ENCODE measurements at regions not wholly inside any gene's neighbourhood (a gene's known extent, or its start where the extent isn't known, plus 50 kb on each side); places are given as distances from the start of the nearest gene placed in this dataset.

DNA sequence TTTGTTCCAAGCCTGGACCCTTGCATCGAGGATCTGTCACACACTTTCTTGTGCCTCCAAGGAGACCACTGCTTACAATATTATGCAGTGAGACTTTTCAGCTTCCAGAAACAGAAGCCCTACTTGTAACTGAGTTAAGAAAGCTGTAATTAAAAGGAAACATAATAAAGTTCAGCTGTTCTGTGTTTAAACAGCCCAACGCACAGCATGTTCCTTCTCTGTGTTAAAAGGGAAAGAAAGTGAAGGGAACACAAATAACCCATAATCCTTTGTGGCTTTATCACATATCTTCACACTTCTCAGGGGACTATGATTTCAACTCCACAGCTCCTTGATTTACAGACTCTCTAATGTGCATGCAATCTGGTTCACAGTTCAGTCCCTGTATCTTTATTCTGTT lies 200.3 kb upstream of the MTNR1B start:
- Histone ChIP-seq H4K20me1 (ENCODE audit: insufficient read depth, low read length) (no peaks in the 10 kb centered on the region), H3K79me2 (ENCODE audit: insufficient read depth, low read length) (no peaks in the 10 kb centered on the region), H3K4me1 (ENCODE audit: insufficient read depth, low read length) (no peaks in the 10 kb centered on the region), H3K9me3 (ENCODE audit: low read length) (no peaks in the 10 kb centered on the region), H3K9ac (ENCODE audit: insufficient read depth, low read depth, low read length) (no peak overlapping the region), H3K4me3 (replicated peaks in 1 of 3; ENCODE audit: insufficient read depth in 1 of 3, low read depth in 2 of 3, low read length in 3 of 3) (no peak overlapping the region), H3K4me2 (ENCODE audit: low read depth, low read length) (no peak overlapping the region), H3K27me3 (ENCODE audit: control insufficient read depth in 1 of 2, insufficient read depth in 2 of 2, low read length in 2 of 2) (no peaks in the 10 kb centered on the region; a peak in 2 of 5 replicates), H2AFZ (ENCODE audit: low read length) (no peak overlapping the region), H3K36me3 (replicated peaks in 1 of 2; ENCODE audit: control insufficient read depth in 1 of 2, insufficient read depth in 2 of 2, low read length in 2 of 2) (no peaks in the 10 kb centered on the region), H3K27ac (ENCODE audit: extremely low read length, insufficient read depth, low read length) (no peak overlapping the region)
- ChIA-PET CTCF (ENCODE audit: low intra/inter-chr PET ratio, low total read pairs) (no interaction called here), POLR2A (no interaction called here)
- no TSS peak for BruUV-seq (replicated peaks)
- ATAC-seq: no peak
- intact Hi-C loops (cut with micrococcal nuclease; ENCODE audit: unreplicated experiment) (no loop called here), in situ Hi-C loops (cut with HindIII; ENCODE audit: extremely low pct_ligation_motif_present, low pct_unique_long_range_greater_than_20kb) (no loop called here)
- 14% methylated on average over 2 of the region's 2 CpGs for WGBS (ENCODE audit: low lambda C conversion rate)
- no peak for DNase-seq (ENCODE audit: low spot score)
- FAIRE-seq: no peak
- TF ChIP-seq, protein P1, sequence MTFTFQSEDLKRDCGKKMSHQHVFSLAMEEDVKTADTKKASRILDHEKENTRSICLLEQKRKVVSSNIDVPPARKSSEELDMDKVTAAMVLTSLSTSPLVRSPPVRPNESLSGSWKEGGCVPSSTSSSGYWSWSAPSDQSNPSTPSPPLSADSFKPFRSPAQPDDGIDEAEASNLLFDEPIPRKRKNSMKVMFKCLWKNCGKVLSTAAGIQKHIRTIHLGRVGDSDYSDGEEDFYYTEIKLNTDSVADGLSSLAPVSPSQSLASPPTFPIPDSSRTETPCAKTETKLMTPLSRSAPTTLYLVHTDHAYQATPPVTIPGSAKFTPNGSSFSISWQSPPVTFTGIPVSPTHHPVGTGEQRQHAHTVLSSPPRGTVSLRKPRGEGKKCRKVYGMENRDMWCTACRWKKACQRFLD (CRISPR knock-in tag; IDR thresholded peaks at IDR 0.05; ENCODE audit: borderline replicate concordance): no peak
- TF ChIP-seq FOXC1 (CRISPR knock-in tag; IDR thresholded peaks at IDR 0.05; ENCODE audit: borderline replicate concordance) (no peak), U2AF1 (optimal IDR thresholded peaks at IDR 0.05; ENCODE audit: low read depth, low read length) (no peak), AGO2 (optimal IDR thresholded peaks at IDR 0.05; ENCODE audit: low read depth, low read length) (no peak), TBL1XR1 (IDR thresholded peaks at IDR 0.05; ENCODE audit: borderline replicate concordance, low read length, partially characterized antibody) (no peak), DPF2 (CRISPR knock-in tag; IDR thresholded peaks at IDR 0.05; ENCODE audit: borderline replicate concordance, low read depth) (no peak), THYN1 (CRISPR knock-in tag; IDR thresholded peaks at IDR 0.05; ENCODE audit: borderline replicate concordance, low read depth) (no peak), RBFOX2 (IDR thresholded peaks at IDR 0.05; ENCODE audit: low read depth, low read length) (no peak), ZMAT3 (CRISPR knock-in tag; conservative IDR thresholded peaks at IDR 0.05) (no peak)
- TF ChIP-seq, protein P2, sequence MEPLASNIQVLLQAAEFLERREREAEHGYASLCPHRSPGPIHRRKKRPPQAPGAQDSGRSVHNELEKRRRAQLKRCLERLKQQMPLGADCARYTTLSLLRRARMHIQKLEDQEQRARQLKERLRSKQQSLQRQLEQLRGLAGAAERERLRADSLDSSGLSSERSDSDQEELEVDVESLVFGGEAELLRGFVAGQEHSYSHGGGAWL (CRISPR knock-in tag; IDR thresholded peaks at IDR 0.05): no peak
- TF ChIP-seq, protein P3, sequence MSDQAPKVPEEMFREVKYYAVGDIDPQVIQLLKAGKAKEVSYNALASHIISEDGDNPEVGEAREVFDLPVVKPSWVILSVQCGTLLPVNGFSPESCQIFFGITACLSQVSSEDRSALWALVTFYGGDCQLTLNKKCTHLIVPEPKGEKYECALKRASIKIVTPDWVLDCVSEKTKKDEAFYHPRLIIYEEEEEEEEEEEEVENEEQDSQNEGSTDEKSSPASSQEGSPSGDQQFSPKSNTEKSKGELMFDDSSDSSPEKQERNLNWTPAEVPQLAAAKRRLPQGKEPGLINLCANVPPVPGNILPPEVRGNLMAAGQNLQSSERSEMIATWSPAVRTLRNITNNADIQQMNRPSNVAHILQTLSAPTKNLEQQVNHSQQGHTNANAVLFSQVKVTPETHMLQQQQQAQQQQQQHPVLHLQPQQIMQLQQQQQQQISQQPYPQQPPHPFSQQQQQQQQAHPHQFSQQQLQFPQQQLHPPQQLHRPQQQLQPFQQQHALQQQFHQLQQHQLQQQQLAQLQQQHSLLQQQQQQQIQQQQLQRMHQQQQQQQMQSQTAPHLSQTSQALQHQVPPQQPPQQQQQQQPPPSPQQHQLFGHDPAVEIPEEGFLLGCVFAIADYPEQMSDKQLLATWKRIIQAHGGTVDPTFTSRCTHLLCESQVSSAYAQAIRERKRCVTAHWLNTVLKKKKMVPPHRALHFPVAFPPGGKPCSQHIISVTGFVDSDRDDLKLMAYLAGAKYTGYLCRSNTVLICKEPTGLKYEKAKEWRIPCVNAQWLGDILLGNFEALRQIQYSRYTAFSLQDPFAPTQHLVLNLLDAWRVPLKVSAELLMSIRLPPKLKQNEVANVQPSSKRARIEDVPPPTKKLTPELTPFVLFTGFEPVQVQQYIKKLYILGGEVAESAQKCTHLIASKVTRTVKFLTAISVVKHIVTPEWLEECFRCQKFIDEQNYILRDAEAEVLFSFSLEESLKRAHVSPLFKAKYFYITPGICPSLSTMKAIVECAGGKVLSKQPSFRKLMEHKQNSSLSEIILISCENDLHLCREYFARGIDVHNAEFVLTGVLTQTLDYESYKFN (CRISPR knock-in tag; conservative IDR thresholded peaks at IDR 0.05): no peak
- TF ChIP-seq, protein P4, sequence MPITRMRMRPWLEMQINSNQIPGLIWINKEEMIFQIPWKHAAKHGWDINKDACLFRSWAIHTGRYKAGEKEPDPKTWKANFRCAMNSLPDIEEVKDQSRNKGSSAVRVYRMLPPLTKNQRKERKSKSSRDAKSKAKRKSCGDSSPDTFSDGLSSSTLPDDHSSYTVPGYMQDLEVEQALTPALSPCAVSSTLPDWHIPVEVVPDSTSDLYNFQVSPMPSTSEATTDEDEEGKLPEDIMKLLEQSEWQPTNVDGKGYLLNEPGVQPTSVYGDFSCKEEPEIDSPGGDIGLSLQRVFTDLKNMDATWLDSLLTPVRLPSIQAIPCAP (CRISPR knock-in tag; IDR thresholded peaks at IDR 0.05; ENCODE audit: low read depth): no peak
